ENCODE measurements at regions not wholly inside any gene's neighbourhood (a gene's known extent, or its start where the extent isn't known, plus 50 kb on each side); places are given as distances from the start of the nearest gene placed in this dataset.

DNA sequence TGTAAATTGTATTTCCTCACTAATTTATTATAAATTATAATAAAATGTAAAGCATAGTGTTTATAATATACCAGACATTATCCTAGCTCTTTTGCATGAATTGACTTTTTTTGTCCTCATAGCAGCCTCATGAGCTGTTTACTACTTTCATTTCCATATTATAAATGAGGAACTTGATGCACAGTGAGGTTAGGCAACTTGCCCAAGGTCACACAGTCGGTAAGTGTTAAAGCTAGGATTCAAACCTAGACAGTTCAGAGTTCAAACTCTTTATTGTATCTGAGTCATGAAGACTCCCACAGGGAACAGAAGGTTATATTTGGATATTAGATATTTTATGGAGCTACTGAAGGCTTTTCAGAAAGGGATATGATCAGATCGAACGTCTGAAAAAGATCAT, 322.2 kb upstream of the SATB1 start:
- TF ChIP-seq POLR2A (IDR thresholded peaks at IDR 0.05; ENCODE audit: low read depth, low read length), result no peak
- no peak for TF ChIP-seq FOS (IDR thresholded peaks at IDR 0.05; ENCODE audit: low read depth, low read length)
- TF ChIP-seq NFE2L2 (IDR thresholded peaks at IDR 0.05; ENCODE audit: low read depth, low read length), result no peak
- TF ChIP-seq, protein P1, sequence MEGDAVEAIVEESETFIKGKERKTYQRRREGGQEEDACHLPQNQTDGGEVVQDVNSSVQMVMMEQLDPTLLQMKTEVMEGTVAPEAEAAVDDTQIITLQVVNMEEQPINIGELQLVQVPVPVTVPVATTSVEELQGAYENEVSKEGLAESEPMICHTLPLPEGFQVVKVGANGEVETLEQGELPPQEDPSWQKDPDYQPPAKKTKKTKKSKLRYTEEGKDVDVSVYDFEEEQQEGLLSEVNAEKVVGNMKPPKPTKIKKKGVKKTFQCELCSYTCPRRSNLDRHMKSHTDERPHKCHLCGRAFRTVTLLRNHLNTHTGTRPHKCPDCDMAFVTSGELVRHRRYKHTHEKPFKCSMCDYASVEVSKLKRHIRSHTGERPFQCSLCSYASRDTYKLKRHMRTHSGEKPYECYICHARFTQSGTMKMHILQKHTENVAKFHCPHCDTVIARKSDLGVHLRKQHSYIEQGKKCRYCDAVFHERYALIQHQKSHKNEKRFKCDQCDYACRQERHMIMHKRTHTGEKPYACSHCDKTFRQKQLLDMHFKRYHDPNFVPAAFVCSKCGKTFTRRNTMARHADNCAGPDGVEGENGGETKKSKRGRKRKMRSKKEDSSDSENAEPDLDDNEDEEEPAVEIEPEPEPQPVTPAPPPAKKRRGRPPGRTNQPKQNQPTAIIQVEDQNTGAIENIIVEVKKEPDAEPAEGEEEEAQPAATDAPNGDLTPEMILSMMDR (conservative IDR thresholded peaks at IDR 0.05; ENCODE audit: low read depth, low read length), result no peak
- no peak for TF ChIP-seq MXI1 (IDR thresholded peaks at IDR 0.05; ENCODE audit: borderline replicate concordance, low read depth, low read length)
- no peak for TF ChIP-seq RFX5 (IDR thresholded peaks at IDR 0.05; ENCODE audit: low read depth, low read length)
- TF ChIP-seq, protein P2, sequence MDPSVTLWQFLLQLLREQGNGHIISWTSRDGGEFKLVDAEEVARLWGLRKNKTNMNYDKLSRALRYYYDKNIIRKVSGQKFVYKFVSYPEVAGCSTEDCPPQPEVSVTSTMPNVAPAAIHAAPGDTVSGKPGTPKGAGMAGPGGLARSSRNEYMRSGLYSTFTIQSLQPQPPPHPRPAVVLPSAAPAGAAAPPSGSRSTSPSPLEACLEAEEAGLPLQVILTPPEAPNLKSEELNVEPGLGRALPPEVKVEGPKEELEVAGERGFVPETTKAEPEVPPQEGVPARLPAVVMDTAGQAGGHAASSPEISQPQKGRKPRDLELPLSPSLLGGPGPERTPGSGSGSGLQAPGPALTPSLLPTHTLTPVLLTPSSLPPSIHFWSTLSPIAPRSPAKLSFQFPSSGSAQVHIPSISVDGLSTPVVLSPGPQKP (IDR thresholded peaks at IDR 0.05; ENCODE audit: borderline replicate concordance, low read depth, low read length), result no peak
- TF ChIP-seq CEBPB (IDR thresholded peaks at IDR 0.05; ENCODE audit: low read depth, low read length), result no peak
- TF ChIP-seq MAZ (IDR thresholded peaks at IDR 0.05; ENCODE audit: borderline replicate concordance, low read depth, low read length), result no peak
- no peak for TF ChIP-seq BHLHE40 (IDR thresholded peaks at IDR 0.05; ENCODE audit: low read depth, low read length)
- no peak for TF ChIP-seq RAD21 (IDR thresholded peaks at IDR 0.05; ENCODE audit: low read length)
- TF ChIP-seq, protein P3, sequence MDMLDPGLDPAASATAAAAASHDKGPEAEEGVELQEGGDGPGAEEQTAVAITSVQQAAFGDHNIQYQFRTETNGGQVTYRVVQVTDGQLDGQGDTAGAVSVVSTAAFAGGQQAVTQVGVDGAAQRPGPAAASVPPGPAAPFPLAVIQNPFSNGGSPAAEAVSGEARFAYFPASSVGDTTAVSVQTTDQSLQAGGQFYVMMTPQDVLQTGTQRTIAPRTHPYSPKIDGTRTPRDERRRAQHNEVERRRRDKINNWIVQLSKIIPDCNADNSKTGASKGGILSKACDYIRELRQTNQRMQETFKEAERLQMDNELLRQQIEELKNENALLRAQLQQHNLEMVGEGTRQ (IDR thresholded peaks at IDR 0.05; ENCODE audit: low read depth, low read length), result no peak
